WTC11 (cell line): ENCODE measurements at regions not wholly inside any gene's neighbourhood (a gene's known extent, or its start where the extent isn't known, plus 50 kb on each side); places are given as distances from the start of the nearest gene placed in this dataset.
A peak's percentile ranks its signal among the peaks of the same experiment; 100 is the strongest.
"Not testable (repeated sequence)": the region's sequence is repeated elsewhere in the genome, so short reads cannot be mapped to it uniquely, and the experiment has no call there.

Source experiments
- ATAC-seq: fragments of 200-7000 bp; cut with Tn5 transposase; 2 replicates; pipeline ENCODE4 v1.10.0; 2021; ENCODE audit warnings: mild to moderate bottlenecking, moderate library complexity
- CTCF ChIA-PET: fragments of 300-600 bp; sonication (Branson Sonifier 250); formaldehyde crosslinking; loops from one replicate; lab custom pipeline; 2021; ENCODE audit warnings: antibody characterized with exemption; lab: Charles Lee
- POLR2A ChIA-PET: fragments of 350-600 bp; sonication (Branson Sonifier 250); formaldehyde crosslinking; loops from one replicate; lab custom pipeline; 2021; ENCODE audit warnings: antibody characterized with exemption; lab: Charles Lee
- DNase-seq: peaks from one replicate; pipeline ENCODE4 v3.0.0; 2021; ENCODE audit warnings: low spot score
- H3K27ac Mint-ChIP-seq: 2 replicates; pipeline ENCODE4 v1.8.0; 2021; ENCODE audit warnings: mixed read lengths
- H3K27me3 Mint-ChIP-seq: 2 replicates; pipeline ENCODE4 v1.8.0; 2021; ENCODE audit warnings: low read depth, mild to moderate bottlenecking, moderate library complexity, mixed read lengths
- H3K36me3 Mint-ChIP-seq: 2 replicates; pipeline ENCODE4 v1.8.0; 2021; ENCODE audit warnings: mixed read lengths
- H3K4me1 Mint-ChIP-seq: 2 replicates; pipeline ENCODE4 v1.8.0; 2022; ENCODE audit warnings: mixed read lengths
- H3K4me3 Mint-ChIP-seq: 2 replicates; pipeline ENCODE4 v1.8.0; 2021; ENCODE audit warnings: mild to moderate bottlenecking, moderate library complexity, mixed read lengths
- H3K9me3 Mint-ChIP-seq: 2 replicates; pipeline ENCODE4 v1.8.0; 2021; ENCODE audit warnings: mixed read lengths
- ATF1 ChIP-seq: sonication (generic); formaldehyde crosslinking; IDR thresholded peaks from 2 replicates; pipeline ENCODE4 v1.8.1; 2023; ENCODE audit warnings: mild to moderate bottlenecking, moderate library complexity, missing genetic modification reagents
- CBFB ChIP-seq: sonication (generic); formaldehyde crosslinking; IDR thresholded peaks from 2 replicates; pipeline ENCODE4 v1.8.1; 2022; ENCODE audit warnings: mild to moderate bottlenecking, low read depth, missing genetic modification reagents
- CREB1 ChIP-seq: sonication (generic); formaldehyde crosslinking; IDR thresholded peaks from 2 replicates; pipeline ENCODE4 v1.8.0; 2023; ENCODE audit warnings: mild to moderate bottlenecking, missing genetic modification reagents
- CREM ChIP-seq: sonication (generic); formaldehyde crosslinking; IDR thresholded peaks from 2 replicates; pipeline ENCODE4 v1.8.1; 2022; ENCODE audit warnings: mild to moderate bottlenecking, missing genetic modification reagents, moderate library complexity
- ELF4 ChIP-seq: sonication (generic); formaldehyde crosslinking; IDR thresholded peaks from 2 replicates; pipeline ENCODE4 v1.8.1; 2022; ENCODE audit warnings: low read depth, mild to moderate bottlenecking, moderate library complexity, missing genetic modification reagents
- FOXP1 ChIP-seq: sonication (generic); formaldehyde crosslinking; IDR thresholded peaks from 2 replicates; pipeline ENCODE4 v1.8.0; 2022; ENCODE audit warnings: missing genetic modification reagents, mild to moderate bottlenecking, moderate library complexity, borderline replicate concordance
- JAZF1 ChIP-seq: fragments of 250-450 bp; sonication (Bioruptor Pico); IDR thresholded peaks from 2 replicates; pipeline ENCODE4 v1.9.0; 2021; ENCODE audit warnings: moderate library complexity, mild to moderate bottlenecking, inconsistent platforms
- JUN ChIP-seq: sonication (generic); formaldehyde crosslinking; IDR thresholded peaks from 2 replicates; pipeline ENCODE4 v1.8.0; 2023; ENCODE audit warnings: mild to moderate bottlenecking, missing genetic modification reagents
- NFE2L1 ChIP-seq: sonication (generic); formaldehyde crosslinking; IDR thresholded peaks from 2 replicates; pipeline ENCODE4 v1.8.1; 2023; ENCODE audit warnings: missing genetic modification reagents
- PRRX2 ChIP-seq: fragments of 250-450 bp; sonication (Bioruptor Pico); IDR thresholded peaks from 2 replicates; pipeline ENCODE4 v1.8.0; 2021; ENCODE audit warnings: mild to moderate bottlenecking
- SMAD4 ChIP-seq: sonication (generic); formaldehyde crosslinking; IDR thresholded peaks from 2 replicates; pipeline ENCODE4 v1.8.0; 2022; ENCODE audit warnings: mild to moderate bottlenecking, missing genetic modification reagents
- SP1 ChIP-seq: sonication (generic); formaldehyde crosslinking; conservative IDR thresholded peaks from 2 replicates; pipeline ENCODE4 v1.8.1; 2022; ENCODE audit warnings: missing genetic modification reagents
- ZNF396 ChIP-seq: fragments of 250-450 bp; sonication (Bioruptor Pico); IDR thresholded peaks from 2 replicates; pipeline ENCODE4 v1.8.0; 2021; ENCODE audit warnings: mild to moderate bottlenecking, moderate library complexity, borderline replicate concordance
- TF ChIP-seq, protein P1 (sequence below): sonication (generic); formaldehyde crosslinking; IDR thresholded peaks from 2 replicates; pipeline ENCODE4 v1.8.1; 2022; ENCODE audit warnings: mild to moderate bottlenecking, moderate library complexity, missing genetic modification reagents
- TF ChIP-seq, protein P2 (sequence below): sonication (generic); formaldehyde crosslinking; IDR thresholded peaks from 2 replicates; pipeline ENCODE4 v1.8.0; 2022; ENCODE audit warnings: mild to moderate bottlenecking, missing genetic modification reagents
- TF ChIP-seq, protein P3 (sequence below): sonication (generic); formaldehyde crosslinking; IDR thresholded peaks from 2 replicates; pipeline ENCODE4 v1.8.1; 2023; ENCODE audit warnings: mild to moderate bottlenecking, missing genetic modification reagents, borderline replicate concordance
- TF ChIP-seq, protein P4 (sequence below): sonication (generic); formaldehyde crosslinking; IDR thresholded peaks from 2 replicates; pipeline ENCODE4 v1.8.0; 2023; ENCODE audit warnings: missing genetic modification reagents, mild to moderate bottlenecking, borderline replicate concordance
- TF ChIP-seq, protein P5 (sequence below): sonication (generic); formaldehyde crosslinking; IDR thresholded peaks from 2 replicates; pipeline ENCODE4 v1.8.1; 2023; ENCODE audit warnings: mild to moderate bottlenecking, moderate library complexity, missing genetic modification reagents

DNA sequence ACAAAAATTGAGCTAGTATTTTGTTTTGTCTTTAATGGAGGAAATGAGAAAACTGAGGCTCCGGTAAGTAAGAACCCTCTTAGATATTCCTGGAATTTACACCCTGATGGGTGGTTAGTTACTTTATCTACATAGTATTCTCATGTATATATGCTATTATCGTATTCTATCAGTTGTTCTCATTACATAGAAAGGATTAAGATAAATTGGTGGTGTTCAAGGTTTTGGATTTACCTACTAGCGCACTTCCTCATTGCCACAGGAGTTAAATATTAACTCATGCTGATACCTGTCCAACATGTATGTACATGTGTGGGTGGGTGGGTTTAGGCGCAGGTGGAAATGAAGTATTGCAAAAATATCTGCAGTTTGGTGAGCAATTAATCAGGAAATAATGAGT, 61.1 kb upstream of the IFNE start:
- DNase-seq (no peak), ATAC-seq (peak; percentile 83)
- Mint-ChIP-seq H3K27ac (peak overlapping the region; percentile 91), H3K27me3 (no peaks in the 10 kb centered on the region), H3K4me3 (peak overlapping the region; percentile 14), H3K36me3 (peaks cover 22% of the 10 kb centered on the region), H3K4me1 (peaks cover 27% of the 10 kb centered on the region), H3K9me3 (peaks cover 20% of the 10 kb centered on the region)
- TF ChIP-seq PRRX2 = no peak
- TF ChIP-seq, protein P1, sequence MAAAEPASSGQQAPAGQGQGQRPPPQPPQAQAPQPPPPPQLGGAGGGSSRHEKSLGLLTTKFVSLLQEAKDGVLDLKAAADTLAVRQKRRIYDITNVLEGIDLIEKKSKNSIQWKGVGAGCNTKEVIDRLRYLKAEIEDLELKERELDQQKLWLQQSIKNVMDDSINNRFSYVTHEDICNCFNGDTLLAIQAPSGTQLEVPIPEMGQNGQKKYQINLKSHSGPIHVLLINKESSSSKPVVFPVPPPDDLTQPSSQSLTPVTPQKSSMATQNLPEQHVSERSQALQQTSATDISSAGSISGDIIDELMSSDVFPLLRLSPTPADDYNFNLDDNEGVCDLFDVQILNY (CRISPR knock-in tag) = no peak
- TF ChIP-seq, protein P2, sequence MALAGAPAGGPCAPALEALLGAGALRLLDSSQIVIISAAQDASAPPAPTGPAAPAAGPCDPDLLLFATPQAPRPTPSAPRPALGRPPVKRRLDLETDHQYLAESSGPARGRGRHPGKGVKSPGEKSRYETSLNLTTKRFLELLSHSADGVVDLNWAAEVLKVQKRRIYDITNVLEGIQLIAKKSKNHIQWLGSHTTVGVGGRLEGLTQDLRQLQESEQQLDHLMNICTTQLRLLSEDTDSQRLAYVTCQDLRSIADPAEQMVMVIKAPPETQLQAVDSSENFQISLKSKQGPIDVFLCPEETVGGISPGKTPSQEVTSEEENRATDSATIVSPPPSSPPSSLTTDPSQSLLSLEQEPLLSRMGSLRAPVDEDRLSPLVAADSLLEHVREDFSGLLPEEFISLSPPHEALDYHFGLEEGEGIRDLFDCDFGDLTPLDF (CRISPR knock-in tag) = no peak
- no peak for TF ChIP-seq SMAD4 (CRISPR knock-in tag)
- TF ChIP-seq ATF1 (CRISPR knock-in tag) = no peak
- no peak for TF ChIP-seq ELF4 (CRISPR knock-in tag)
- TF ChIP-seq CBFB (CRISPR knock-in tag) = no peak
- no peak for TF ChIP-seq SP1 (CRISPR knock-in tag)
- no peak for TF ChIP-seq CREB1 (CRISPR knock-in tag)
- TF ChIP-seq, protein P3, sequence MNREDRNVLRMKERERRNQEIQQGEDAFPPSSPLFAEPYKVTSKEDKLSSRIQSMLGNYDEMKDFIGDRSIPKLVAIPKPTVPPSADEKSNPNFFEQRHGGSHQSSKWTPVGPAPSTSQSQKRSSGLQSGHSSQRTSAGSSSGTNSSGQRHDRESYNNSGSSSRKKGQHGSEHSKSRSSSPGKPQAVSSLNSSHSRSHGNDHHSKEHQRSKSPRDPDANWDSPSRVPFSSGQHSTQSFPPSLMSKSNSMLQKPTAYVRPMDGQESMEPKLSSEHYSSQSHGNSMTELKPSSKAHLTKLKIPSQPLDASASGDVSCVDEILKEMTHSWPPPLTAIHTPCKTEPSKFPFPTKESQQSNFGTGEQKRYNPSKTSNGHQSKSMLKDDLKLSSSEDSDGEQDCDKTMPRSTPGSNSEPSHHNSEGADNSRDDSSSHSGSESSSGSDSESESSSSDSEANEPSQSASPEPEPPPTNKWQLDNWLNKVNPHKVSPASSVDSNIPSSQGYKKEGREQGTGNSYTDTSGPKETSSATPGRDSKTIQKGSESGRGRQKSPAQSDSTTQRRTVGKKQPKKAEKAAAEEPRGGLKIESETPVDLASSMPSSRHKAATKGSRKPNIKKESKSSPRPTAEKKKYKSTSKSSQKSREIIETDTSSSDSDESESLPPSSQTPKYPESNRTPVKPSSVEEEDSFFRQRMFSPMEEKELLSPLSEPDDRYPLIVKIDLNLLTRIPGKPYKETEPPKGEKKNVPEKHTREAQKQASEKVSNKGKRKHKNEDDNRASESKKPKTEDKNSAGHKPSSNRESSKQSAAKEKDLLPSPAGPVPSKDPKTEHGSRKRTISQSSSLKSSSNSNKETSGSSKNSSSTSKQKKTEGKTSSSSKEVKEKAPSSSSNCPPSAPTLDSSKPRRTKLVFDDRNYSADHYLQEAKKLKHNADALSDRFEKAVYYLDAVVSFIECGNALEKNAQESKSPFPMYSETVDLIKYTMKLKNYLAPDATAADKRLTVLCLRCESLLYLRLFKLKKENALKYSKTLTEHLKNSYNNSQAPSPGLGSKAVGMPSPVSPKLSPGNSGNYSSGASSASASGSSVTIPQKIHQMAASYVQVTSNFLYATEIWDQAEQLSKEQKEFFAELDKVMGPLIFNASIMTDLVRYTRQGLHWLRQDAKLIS (CRISPR knock-in tag) = no peak
- TF ChIP-seq JUN (CRISPR knock-in tag) = no peak
- TF ChIP-seq ZNF396 (CRISPR knock-in tag) = no peak
- TF ChIP-seq JAZF1 (CRISPR knock-in tag) = no peak
- no peak for TF ChIP-seq CREM (CRISPR knock-in tag)
- TF ChIP-seq, protein P4, sequence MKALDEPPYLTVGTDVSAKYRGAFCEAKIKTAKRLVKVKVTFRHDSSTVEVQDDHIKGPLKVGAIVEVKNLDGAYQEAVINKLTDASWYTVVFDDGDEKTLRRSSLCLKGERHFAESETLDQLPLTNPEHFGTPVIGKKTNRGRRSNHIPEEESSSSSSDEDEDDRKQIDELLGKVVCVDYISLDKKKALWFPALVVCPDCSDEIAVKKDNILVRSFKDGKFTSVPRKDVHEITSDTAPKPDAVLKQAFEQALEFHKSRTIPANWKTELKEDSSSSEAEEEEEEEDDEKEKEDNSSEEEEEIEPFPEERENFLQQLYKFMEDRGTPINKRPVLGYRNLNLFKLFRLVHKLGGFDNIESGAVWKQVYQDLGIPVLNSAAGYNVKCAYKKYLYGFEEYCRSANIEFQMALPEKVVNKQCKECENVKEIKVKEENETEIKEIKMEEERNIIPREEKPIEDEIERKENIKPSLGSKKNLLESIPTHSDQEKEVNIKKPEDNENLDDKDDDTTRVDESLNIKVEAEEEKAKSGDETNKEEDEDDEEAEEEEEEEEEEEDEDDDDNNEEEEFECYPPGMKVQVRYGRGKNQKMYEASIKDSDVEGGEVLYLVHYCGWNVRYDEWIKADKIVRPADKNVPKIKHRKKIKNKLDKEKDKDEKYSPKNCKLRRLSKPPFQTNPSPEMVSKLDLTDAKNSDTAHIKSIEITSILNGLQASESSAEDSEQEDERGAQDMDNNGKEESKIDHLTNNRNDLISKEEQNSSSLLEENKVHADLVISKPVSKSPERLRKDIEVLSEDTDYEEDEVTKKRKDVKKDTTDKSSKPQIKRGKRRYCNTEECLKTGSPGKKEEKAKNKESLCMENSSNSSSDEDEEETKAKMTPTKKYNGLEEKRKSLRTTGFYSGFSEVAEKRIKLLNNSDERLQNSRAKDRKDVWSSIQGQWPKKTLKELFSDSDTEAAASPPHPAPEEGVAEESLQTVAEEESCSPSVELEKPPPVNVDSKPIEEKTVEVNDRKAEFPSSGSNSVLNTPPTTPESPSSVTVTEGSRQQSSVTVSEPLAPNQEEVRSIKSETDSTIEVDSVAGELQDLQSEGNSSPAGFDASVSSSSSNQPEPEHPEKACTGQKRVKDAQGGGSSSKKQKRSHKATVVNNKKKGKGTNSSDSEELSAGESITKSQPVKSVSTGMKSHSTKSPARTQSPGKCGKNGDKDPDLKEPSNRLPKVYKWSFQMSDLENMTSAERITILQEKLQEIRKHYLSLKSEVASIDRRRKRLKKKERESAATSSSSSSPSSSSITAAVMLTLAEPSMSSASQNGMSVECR (CRISPR knock-in tag) = no peak
- TF ChIP-seq FOXP1 (CRISPR knock-in tag) = no peak
- TF ChIP-seq, protein P5, sequence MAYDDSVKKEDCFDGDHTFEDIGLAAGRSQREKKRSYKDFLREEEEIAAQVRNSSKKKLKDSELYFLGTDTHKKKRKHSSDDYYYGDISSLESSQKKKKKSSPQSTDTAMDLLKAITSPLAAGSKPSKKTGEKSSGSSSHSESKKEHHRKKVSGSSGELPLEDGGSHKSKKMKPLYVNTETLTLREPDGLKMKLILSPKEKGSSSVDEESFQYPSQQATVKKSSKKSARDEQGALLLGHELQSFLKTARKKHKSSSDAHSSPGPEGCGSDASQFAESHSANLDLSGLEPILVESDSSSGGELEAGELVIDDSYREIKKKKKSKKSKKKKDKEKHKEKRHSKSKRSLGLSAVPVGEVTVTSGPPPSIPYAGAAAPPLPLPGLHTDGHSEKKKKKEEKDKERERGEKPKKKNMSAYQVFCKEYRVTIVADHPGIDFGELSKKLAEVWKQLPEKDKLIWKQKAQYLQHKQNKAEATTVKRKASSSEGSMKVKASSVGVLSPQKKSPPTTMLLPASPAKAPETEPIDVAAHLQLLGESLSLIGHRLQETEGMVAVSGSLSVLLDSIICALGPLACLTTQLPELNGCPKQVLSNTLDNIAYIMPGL (CRISPR knock-in tag) = no peak
- TF ChIP-seq NFE2L1 (CRISPR knock-in tag) = no peak
- POLR2A ChIA-PET = no interaction called here
- CTCF ChIA-PET = interaction anchor here (1.2 kb wide), 1 partner anchor 16 kb away, joined by 4 read pairs; no protein-coding TSS in a partner anchor

GRCh38 chr9:21543816-21544215, 61.7 kb upstream of the IFNE start:
- H3K27me3 Mint-ChIP-seq, ATAC-seq, POLR2A ChIA-PET, CTCF ChIA-PET, DNase-seq, H3K4me3 Mint-ChIP-seq: not testable (repeated sequence)
- Mint-ChIP-seq H3K36me3 (peaks cover 22% of the 10 kb centered on the region), H3K27ac (peak overlapping the region; percentile 58), H3K4me1 (peaks cover 33% of the 10 kb centered on the region), H3K9me3 (peaks cover 20% of the 10 kb centered on the region)
